NCI-H146 (cell line): ENCODE measurements at regions not wholly inside any gene's neighbourhood (a gene's known extent, or its start where the extent isn't known, plus 50 kb on each side); places are given as distances from the start of the nearest gene placed in this dataset.
"Not testable (repeated sequence)": the region's sequence is repeated elsewhere in the genome, so short reads cannot be mapped to it uniquely, and the experiment has no call there.

Experiments used
- DNase-seq: peaks from one replicate; lab custom pipeline; 2025; lab: John Stamatoyannopoulos, UW

- no peak for DNase-seq
Observed at GRCh38 chr1:189644970-189645369, 832.7 kb downstream of the BRINP3 start.

DNA sequence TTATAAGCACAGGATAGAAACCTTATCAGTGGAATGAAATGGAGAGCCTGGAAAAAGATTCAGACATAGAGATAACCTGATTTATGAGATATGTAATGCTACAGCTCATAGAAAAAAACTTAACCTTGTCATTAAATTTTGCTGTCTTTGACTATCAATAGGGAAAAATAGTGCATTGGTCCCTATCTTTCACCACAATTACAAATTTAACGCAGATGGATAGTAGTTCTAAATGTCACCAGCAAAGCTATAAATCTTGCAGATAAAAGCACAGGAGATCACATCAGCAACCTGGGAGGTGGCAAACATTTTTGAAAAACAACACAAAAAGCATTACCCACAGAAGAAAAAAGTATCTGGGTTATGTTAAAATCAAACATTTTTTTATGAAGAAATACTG lies 831.6 kb downstream of the BRINP3 start:
- no peak for DNase-seq

- DNase-seq, result no peak
Observed at GRCh38 chr1:189654906-189655305, 822.8 kb downstream of the BRINP3 start.

DNA sequence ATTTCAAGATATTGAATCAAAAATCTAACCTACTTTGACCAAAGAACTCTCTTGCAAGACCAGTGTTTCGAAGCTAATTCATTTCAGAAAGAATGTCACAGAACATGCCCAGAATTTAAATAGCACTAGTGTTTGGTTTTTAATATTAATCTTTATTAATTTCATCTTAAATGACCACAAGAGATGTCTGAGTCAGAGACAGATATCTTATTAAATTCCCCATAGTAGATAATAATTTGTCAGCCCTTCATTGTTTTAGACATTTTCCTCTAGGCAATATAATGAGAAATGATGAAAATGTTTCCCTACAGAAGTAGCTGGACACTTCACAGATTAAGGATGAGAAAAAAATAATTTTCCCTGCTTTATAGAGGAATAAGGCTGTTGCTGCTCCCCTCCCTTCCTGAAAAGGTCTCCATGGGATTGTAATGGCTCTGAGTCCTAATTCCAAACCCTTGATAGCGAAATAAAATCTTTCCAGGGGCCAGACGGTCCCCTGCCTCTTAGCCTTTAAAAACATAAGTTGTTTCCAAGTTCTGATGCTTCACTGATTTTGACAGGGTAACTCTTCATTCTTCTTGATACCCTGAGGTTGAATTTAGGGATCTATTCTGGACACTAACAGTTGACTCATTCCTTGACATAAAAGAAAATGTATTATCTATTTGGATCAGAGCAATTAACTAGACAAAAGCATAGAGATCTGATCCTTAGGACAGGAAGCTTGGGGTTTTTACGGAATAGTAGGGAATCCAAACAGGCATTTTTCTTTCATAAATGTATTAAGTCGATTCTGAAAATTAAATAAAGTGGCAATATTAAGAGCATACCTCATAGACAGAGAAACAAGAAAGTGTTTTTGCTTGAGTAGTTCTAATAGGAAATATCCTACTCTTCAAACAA lies 820.8 kb downstream of the BRINP3 start:
- DNase-seq, result peak; percentile 40

- DNase-seq, result peak; percentile 39
Observed at GRCh38 chr1:189657715-189658114, 819.9 kb downstream of the BRINP3 start.

- DNase-seq, result peak; percentile 43
Observed at GRCh38 chr1:189658381-189658780, 819.3 kb downstream of the BRINP3 start.

GRCh38 chr1:189659731-189660130 lies 817.9 kb downstream of the BRINP3 start:
- DNase-seq, result no peak

- DNase-seq, result no peak
Observed at GRCh38 chr1:189662190-189662589, 815.5 kb downstream of the BRINP3 start.

DNA sequence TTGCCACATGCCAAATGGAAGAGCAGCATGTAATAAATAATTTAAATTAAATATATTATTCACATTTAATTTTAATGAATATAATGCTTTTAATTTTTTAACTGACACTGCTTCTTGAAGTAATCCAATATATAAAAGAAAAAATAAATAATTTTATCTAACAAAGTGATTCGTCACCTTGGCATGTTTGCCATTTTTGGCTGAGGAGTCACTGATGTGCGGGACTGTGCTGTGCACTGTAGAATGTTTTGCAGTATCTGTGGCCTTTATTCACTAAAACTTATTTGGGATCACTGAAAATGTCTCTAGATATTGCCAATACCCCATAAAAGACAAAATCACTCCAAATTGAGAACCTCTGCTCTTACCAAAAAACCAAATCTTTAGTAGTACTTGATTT lies 807.8 kb downstream of the BRINP3 start:
- no peak for DNase-seq

GRCh38 chr1:189673217-189673616 lies 804.4 kb downstream of the BRINP3 start:
- DNase-seq, result no peak

- DNase-seq, result no peak
Observed at GRCh38 chr1:189675712-189676244, 801.9 kb downstream of the BRINP3 start.

DNA sequence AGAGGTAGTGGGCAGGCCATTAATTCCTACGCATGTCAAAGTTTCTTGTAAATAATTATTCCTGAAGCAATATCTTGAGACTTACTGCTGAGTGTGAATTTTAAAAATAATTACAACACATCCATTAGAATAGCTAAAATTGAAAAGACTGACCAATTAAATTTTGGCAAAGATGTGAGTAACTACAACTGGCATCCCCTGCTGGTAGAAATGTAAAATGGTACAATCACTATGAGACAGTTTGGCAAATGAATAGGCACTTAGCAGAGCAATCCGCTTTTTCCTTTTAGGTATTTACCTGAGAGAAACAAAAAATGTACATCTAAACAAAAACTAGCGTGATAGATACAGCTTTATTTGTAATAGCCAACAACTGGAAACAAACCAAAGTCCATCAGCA lies 798.9 kb downstream of the BRINP3 start:
- DNase-seq, result no peak

DNA sequence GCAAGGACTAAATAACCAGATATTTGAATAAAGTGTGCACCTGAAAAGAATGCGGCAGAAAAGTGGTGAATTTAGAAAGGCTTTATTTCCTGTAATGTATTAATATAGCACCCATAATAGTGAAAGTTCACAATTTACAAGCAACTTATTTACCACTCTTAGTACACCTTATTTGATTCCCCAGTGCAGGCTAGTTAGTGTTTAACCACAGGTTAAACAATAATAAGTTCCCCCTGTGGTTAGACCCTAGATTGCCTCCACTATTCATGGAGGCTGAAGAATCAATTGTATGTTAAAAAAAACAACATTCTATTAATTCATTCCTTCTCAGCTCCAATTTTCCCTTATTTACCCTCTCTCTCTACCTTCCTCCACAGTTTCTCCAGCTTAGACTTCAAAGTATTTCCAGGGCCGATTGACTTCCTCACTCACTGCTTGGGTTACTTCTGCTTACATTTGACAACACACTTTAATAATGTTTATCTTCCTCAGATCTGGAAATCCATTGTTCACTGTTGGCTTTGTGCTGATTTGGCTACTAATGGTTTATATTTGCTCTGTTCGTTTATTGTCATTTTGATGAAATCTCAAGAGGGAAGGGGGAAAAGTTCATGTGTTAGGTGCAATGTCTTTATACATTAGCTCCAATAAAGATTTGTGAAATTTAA lies 796.3 kb downstream of the BRINP3 start:
- no peak for DNase-seq

DNA sequence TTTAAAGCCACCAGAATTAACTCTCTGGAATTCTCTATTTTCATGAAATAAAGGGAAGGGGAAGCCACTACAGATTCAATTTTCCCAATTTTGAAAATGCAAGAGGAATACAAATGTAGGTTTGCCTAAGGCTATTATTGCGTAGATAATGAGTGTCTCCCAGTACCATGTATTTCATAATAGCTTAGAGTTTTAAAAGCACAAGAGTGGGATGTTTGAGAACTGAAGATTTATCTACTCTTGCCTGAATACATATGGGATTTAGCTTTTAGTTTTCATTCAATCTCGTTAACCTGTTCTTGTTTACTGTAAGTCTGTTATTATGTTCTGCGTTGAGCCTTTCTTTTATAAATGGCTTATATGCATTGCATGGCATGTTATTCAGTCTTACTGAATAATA lies 795.1 kb downstream of the BRINP3 start:
- DNase-seq, result no peak

- no peak for DNase-seq
Observed at GRCh38 chr1:189686288-189686687, 791.4 kb downstream of the BRINP3 start.

DNA sequence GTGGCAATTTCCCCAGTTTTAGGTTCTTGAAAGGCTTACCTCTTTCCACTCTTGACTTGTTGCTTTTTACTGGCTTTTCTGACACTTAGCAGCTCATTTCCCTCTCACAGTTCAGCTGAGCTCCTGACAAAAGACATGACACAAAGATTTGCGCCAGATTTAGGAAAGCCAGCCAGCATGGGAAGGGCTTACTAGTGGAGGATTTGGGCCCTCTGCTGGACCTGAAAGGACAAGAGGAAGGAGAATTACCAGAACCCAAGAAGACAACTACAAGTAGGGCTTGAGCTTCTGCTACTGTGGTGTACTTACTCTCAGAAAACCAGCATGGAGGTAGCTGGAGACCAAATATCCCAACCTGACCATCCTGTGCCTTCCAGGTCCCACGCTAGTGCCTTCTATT lies 784.5 kb downstream of the BRINP3 start:
- no peak for DNase-seq

DNA sequence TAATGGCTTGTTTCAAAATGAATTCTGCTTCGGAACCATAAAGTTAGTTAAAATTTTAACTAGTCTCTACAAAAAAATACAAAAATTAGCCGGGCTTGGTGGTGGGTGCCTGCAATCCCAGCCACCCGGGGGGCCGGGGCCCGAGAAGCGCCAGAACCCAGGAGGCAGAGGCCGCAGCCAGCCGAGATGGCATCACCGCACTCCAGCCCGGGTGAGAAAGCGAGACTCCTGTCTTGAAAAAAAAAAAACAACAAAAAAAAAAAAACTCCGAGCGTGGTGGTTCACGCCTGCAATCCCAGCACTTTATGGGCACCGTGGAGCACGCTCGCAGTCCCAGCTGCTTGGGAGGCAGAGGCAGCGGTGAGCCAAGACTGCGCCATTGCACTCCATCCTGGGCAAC lies 781.4 kb downstream of the BRINP3 start:
- no peak for DNase-seq

- DNase-seq, result no peak
Observed at GRCh38 chr1:189697113-189697512, 780.6 kb downstream of the BRINP3 start.

DNA sequence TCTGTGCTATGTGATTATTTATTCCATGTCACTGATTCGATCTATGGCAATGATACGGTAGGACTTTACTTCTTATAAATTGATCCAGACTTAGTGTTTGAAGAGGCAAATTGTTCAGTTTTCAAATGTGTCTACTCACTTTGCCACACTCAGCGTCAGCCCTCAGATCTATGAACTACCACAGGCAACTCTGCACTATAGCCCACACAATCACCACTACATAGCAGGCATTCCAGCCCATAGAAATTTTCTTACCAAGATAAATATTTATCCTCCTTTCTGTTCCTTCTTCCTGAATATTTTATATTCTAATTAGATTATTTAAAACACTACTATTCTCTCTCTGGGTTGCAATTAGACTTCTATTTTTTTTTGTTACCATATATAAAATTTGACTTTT lies 776.1 kb downstream of the BRINP3 start:
- no peak for DNase-seq

DNA sequence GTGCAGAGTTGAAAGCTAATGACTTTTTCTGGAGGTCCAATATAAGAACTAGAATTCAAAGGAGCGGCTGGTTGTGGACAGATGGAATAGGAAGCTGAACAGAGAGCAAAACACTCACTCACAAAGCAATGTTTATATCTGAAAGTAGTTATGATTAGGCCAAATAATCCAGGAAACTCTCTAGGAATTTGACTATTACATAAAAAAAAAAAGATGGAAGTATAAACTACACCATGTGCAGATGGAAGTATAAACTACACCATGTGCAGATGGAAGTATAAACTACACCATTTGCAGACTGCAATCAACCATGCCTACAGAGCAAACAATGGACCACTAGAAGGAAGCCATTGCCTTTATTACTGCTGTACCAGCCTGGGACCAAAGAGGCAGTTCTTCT lies 771.1 kb downstream of the BRINP3 start:
- no peak for DNase-seq

GRCh38 chr1:189708674-189709073 lies 769.0 kb downstream of the BRINP3 start:
- DNase-seq, result peak; percentile 19

GRCh38 chr1:189718147-189718795 lies 759.4 kb downstream of the BRINP3 start:
- not testable (repeated sequence) for DNase-seq

DNA sequence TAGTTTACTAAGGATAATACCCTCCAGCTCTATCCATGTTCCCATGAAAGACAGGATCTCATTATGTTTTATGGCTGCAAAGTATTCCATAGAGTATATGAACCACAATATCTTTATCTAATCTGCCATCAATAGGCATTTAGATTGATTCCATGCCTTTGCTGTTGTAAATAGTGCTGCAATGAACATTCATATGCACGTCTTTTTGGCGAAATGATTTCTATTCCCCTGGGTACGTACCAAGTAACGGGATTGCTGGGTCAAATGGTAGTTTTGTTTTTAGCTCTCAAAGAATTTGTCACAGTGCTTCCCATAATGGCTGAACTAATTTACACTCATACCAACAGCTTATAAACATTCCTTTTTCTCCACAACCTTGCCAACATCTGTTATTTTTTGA lies 750.9 kb downstream of the BRINP3 start:
- no peak for DNase-seq
